GM21529 (cell line): ENCODE measurements at regions not wholly inside any gene's neighbourhood (a gene's known extent, or its start where the extent isn't known, plus 50 kb on each side); places are given as distances from the start of the nearest gene placed in this dataset.

Experiments
- ATAC-seq: cut with Tn5 transposase; IDR thresholded peaks from one replicate; pipeline ENCODE4 v1.9.1; 2021; ENCODE audit not compliant: unreplicated experiment

GRCh38 chr9:3161912-3162311, 318.0 kb upstream of the PUM3 start:
- no peak for ATAC-seq

- ATAC-seq = no peak
These were observed 313.1 kb upstream of the PUM3 start for GRCh38 chr9:3157011-3157410.

GRCh38 chr9:3151672-3152576, 308.0 kb upstream of the PUM3 start:
- no peak for ATAC-seq

GRCh38 chr9:3150074-3150473, 306.2 kb upstream of the PUM3 start:
- ATAC-seq = no peak

- ATAC-seq = no peak
These were observed 294.6 kb upstream of the PUM3 start for GRCh38 chr9:3138231-3139229.

- ATAC-seq = no peak
These were observed 293.4 kb upstream of the PUM3 start for GRCh38 chr9:3137347-3137695.

GRCh38 chr9:3136686-3137346, 292.9 kb upstream of the PUM3 start:
- ATAC-seq = no peak

- no peak for ATAC-seq
These were observed 292.3 kb upstream of the PUM3 start for GRCh38 chr9:3136230-3136629.

GRCh38 chr9:3127564-3127963, 283.7 kb upstream of the PUM3 start:
- no peak for ATAC-seq

GRCh38 chr9:3125602-3126405, 281.9 kb upstream of the PUM3 start:
- no peak for ATAC-seq

- no peak for ATAC-seq
These were observed 280.1 kb upstream of the PUM3 start for GRCh38 chr9:3124001-3124400.

GRCh38 chr9:3118081-3118480, 274.2 kb upstream of the PUM3 start:
- no peak for ATAC-seq

- no peak for ATAC-seq
These were observed 255.8 kb upstream of the PUM3 start for GRCh38 chr9:3099646-3100045.

GRCh38 chr9:3088219-3088618, 244.3 kb upstream of the PUM3 start:
- no peak for ATAC-seq

- no peak for ATAC-seq
These were observed 243.8 kb upstream of the PUM3 start for GRCh38 chr9:3087697-3088096.

- no peak for ATAC-seq
These were observed 237.1 kb upstream of the PUM3 start for GRCh38 chr9:3080951-3081350.

- no peak for ATAC-seq
These were observed 230.4 kb upstream of the PUM3 start for GRCh38 chr9:3074247-3074646.

- ATAC-seq = no peak
These were observed 222.7 kb upstream of the PUM3 start for GRCh38 chr9:3066591-3066990.

GRCh38 chr9:3059781-3060468, 216.0 kb upstream of the PUM3 start:
- no peak for ATAC-seq

GRCh38 chr9:3058409-3058808, 214.5 kb upstream of the PUM3 start:
- no peak for ATAC-seq
